Endodermal cell (in vitro differentiated cells): ENCODE measurements at regions not wholly inside any gene's neighbourhood (a gene's known extent, or its start where the extent isn't known, plus 50 kb on each side); places are given as distances from the start of the nearest gene placed in this dataset.

Source experiments
- DNase-seq: peaks from one replicate; pipeline ENCODE4 v3.0.0-alpha.2; 2017
- H3K27ac ChIP-seq: 2 replicates; pipeline ENCODE4 v1.5.1; 2013; ENCODE audit warnings: mild to moderate bottlenecking, low read depth, low read length, moderate library complexity
- H3K27me3 ChIP-seq: 2 replicates; pipeline ENCODE4 v1.6.1; 2013; ENCODE audit warnings: mild to moderate bottlenecking, low read length, moderate library complexity; ENCODE audit not compliant: insufficient read depth, control insufficient read depth, poor library complexity, severe bottlenecking
- H3K36me3 ChIP-seq: 2 replicates; pipeline ENCODE4 v1.7.0; 2013; ENCODE audit warnings: mild to moderate bottlenecking, low read length, moderate library complexity; ENCODE audit not compliant: control insufficient read depth, insufficient read depth
- H3K4me1 ChIP-seq: one replicate; pipeline ENCODE4 v1.7.0; 2013; ENCODE audit warnings: low read length; ENCODE audit not compliant: control insufficient read depth, insufficient read depth
- H3K4me3 ChIP-seq: 2 replicates; pipeline ENCODE4 v1.5.1; 2013; ENCODE audit warnings: mild to moderate bottlenecking, low read length, moderate library complexity
- H3K9ac ChIP-seq: 2 replicates; pipeline ENCODE4 v1.6.1; 2013; ENCODE audit warnings: mild to moderate bottlenecking, low read length, moderate library complexity; ENCODE audit not compliant: poor library complexity, severe bottlenecking; ENCODE audit errors: extremely low read depth
- H3K9me3 ChIP-seq: 2 replicates; pipeline ENCODE4 v1.6.1; 2013; ENCODE audit warnings: mild to moderate bottlenecking, low read length, moderate library complexity; ENCODE audit not compliant: control insufficient read depth
- H3K27ac Mint-ChIP-seq: 2 replicates; pipeline ENCODE4 v1.8.0; 2020; ENCODE audit warnings: mixed read lengths
- H3K27me3 Mint-ChIP-seq: 2 replicates; pipeline ENCODE4 v1.8.0; 2021; ENCODE audit warnings: mild to moderate bottlenecking, mixed read lengths; ENCODE audit not compliant: insufficient read depth
- H3K36me3 Mint-ChIP-seq: 2 replicates; pipeline ENCODE4 v1.8.0; 2020; ENCODE audit warnings: low read depth, mixed read lengths
- H3K4me1 Mint-ChIP-seq: 2 replicates; pipeline ENCODE4 v1.8.0; 2020; ENCODE audit warnings: mixed read lengths
- H3K4me3 Mint-ChIP-seq: 2 replicates; pipeline ENCODE4 v1.8.0; 2020; ENCODE audit warnings: mild to moderate bottlenecking, moderate library complexity, mixed read lengths
- H3K9me3 Mint-ChIP-seq: 2 replicates; pipeline ENCODE4 v1.8.0; 2020; ENCODE audit warnings: mild to moderate bottlenecking, mixed read lengths
- WGBS, 2 experiments: methylation state at CpG; one replicate each; pipeline versions ENCODE4 v1.1.5 to v1.1.7; 2013; ENCODE audit warnings: missing lambda C conversion rate in 2 of 2, mixed read lengths in 1 of 2; ENCODE audit not compliant: insufficient coverage in 1 of 2, insufficient read length in 1 of 2; 5-methylcytosine and 5-hydroxymethylcytosine counted together
- TF ChIP-seq, protein P1 (sequence below): fragments of 200-600 bp; sonication (generic); conservative IDR thresholded peaks from 2 replicates; pipeline ENCODE4 v1.5.0; 2021; ENCODE audit warnings: antibody characterized with exemption, mild to moderate bottlenecking

DNA sequence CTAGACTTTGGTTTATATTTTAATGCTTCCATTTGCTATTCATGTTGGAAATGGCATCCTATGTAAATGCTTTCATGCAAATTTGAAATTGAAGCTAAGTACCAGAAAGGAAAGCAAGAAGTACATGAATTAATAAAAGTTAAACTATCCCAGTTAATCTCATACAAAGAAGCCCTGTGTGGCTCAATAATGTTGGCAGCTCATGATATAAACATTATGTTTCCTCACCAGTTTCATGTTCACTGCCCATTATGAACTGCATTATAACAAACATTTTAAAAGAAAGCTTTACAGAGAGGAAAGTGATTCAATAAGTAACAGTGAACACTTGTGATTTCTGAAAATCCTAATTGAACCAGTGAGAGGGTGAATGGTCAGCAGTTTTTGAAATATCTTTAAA is 62.9 kb upstream of the ROBO2 start:
- H3K27me3 ChIP-seq = no peaks in the 10 kb centered on the region
- Mint-ChIP-seq H3K27me3 (no peaks in the 10 kb centered on the region), H3K27ac (no peak overlapping the region), H3K4me3 (no peak overlapping the region), H3K4me1 (no peaks in the 10 kb centered on the region), H3K36me3 (no peaks in the 10 kb centered on the region), H3K9me3 (no peaks in the 10 kb centered on the region)
- no peak for DNase-seq
- no peaks in the 10 kb centered on the region for H3K9me3 ChIP-seq
- H3K36me3 ChIP-seq = no peaks in the 10 kb centered on the region
- no peak overlapping the region for H3K9ac ChIP-seq
- no peak overlapping the region for H3K27ac ChIP-seq
- TF ChIP-seq, protein P1, sequence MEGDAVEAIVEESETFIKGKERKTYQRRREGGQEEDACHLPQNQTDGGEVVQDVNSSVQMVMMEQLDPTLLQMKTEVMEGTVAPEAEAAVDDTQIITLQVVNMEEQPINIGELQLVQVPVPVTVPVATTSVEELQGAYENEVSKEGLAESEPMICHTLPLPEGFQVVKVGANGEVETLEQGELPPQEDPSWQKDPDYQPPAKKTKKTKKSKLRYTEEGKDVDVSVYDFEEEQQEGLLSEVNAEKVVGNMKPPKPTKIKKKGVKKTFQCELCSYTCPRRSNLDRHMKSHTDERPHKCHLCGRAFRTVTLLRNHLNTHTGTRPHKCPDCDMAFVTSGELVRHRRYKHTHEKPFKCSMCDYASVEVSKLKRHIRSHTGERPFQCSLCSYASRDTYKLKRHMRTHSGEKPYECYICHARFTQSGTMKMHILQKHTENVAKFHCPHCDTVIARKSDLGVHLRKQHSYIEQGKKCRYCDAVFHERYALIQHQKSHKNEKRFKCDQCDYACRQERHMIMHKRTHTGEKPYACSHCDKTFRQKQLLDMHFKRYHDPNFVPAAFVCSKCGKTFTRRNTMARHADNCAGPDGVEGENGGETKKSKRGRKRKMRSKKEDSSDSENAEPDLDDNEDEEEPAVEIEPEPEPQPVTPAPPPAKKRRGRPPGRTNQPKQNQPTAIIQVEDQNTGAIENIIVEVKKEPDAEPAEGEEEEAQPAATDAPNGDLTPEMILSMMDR = no peak
- H3K4me1 ChIP-seq = no peaks in the 10 kb centered on the region
- H3K4me3 ChIP-seq = no peak overlapping the region

DNA sequence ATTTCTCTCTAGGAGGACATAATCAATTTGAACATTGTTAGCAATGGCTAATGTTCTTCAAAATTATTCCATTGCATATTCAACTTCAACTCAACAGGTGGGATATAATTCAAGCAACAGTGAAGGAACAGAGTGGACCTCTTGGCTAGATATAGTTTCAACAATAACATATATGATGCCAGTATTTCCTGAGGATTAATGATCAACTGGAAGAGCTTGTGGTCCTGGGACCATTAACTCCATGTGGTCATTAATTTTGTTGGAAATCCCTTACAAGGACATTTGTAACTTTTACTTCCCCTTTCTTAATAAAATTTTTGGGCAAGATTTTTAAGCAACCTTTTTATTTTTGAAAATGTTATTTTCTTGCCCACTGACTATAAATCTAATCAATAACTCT is 54.3 kb upstream of the ROBO2 start:
- TF ChIP-seq, protein P1 = no peak
- H3K27ac ChIP-seq = no peak overlapping the region
- H3K27me3 Mint-ChIP-seq = no peaks in the 10 kb centered on the region
- no peak overlapping the region for H3K4me3 Mint-ChIP-seq
- H3K4me3 ChIP-seq = no peak overlapping the region
- no peaks in the 10 kb centered on the region for H3K27me3 ChIP-seq
- no peaks in the 10 kb centered on the region for H3K9me3 Mint-ChIP-seq
- H3K4me1 Mint-ChIP-seq = peaks cover 3% of the 10 kb centered on the region
- H3K36me3 Mint-ChIP-seq = no peaks in the 10 kb centered on the region
- no peak for DNase-seq
- no peaks in the 10 kb centered on the region for H3K9me3 ChIP-seq
- no peak overlapping the region for H3K9ac ChIP-seq
- no peaks in the 10 kb centered on the region for H3K36me3 ChIP-seq
- no peaks in the 10 kb centered on the region for H3K4me1 ChIP-seq
- H3K27ac Mint-ChIP-seq = no peak overlapping the region

DNA sequence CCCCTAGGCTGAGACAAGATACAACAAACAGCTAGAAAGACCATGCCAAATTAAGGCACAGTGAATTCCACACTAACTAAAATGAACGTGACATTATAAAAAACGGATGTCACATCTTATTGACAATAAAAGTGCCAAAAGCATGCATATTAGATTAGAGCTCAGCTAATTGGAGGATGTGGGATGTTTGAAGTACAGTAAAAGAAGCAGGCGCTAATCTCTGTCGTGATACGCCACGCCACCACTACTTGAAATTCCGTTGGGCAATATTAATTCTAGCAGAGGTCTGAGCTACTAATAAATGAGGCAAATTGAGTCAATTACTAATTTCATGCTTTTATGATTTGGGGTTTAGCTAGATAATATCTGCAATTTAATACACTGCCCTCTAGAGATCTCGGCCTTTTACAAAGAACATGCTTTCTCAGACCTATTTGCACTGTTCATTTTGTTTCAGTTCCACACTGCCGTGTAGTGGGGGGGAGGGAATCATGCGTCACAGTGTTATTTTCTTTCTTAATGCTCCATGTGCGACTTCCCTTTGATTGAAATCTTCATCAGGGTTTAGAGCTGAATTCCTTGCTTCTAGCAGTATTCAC is 52.9 kb upstream of the ROBO2 start:
- no peaks in the 10 kb centered on the region for H3K36me3 ChIP-seq
- no peak overlapping the region for H3K27ac ChIP-seq
- TF ChIP-seq, protein P1 = no peak
- H3K9me3 ChIP-seq = no peaks in the 10 kb centered on the region
- H3K9me3 Mint-ChIP-seq = no peaks in the 10 kb centered on the region
- H3K9ac ChIP-seq = no peak overlapping the region
- WGBS, 2 experiments = 96% methylated on average over 8 to 11 of the region's 11 CpGs
- no peaks in the 10 kb centered on the region for H3K4me1 ChIP-seq
- H3K4me1 Mint-ChIP-seq = peaks cover 5% of the 10 kb centered on the region
- no peak for DNase-seq
- H3K27ac Mint-ChIP-seq = no peak overlapping the region
- no peaks in the 10 kb centered on the region for H3K36me3 Mint-ChIP-seq
- H3K27me3 ChIP-seq = no peaks in the 10 kb centered on the region
- no peak overlapping the region for H3K4me3 Mint-ChIP-seq
- no peak overlapping the region for H3K4me3 ChIP-seq
- H3K27me3 Mint-ChIP-seq = no peaks in the 10 kb centered on the region
